Endothelial cell of umbilical vein (primary cell): ENCODE measurements at regions not wholly inside any gene's neighbourhood (a gene's known extent, or its start where the extent isn't known, plus 50 kb on each side); places are given as distances from the start of the nearest gene placed in this dataset.

Experiments
- BruUV-seq: library from RNA; stranded (reverse); fragments of 400-500 nt; replicated peaks from 2 replicates; lab custom pipeline; 2021; lab: Mats Ljungman, UMichigan
- CTCF ChIA-PET: fragments of 300-600, 350-600 bp; sonication (Branson Sonifier 250); formaldehyde crosslinking; loops from one replicate; lab custom pipeline; 2021; ENCODE audit warnings: antibody characterized with exemption, inconsistent platforms; lab: Charles Lee
- POLR2A ChIA-PET: fragments of 300-600, 350-600 bp; sonication (Branson Sonifier 250); formaldehyde crosslinking; loops from one replicate; lab custom pipeline; 2021; ENCODE audit warnings: antibody characterized with exemption, inconsistent platforms; lab: Charles Lee
- DNase-seq: peaks from one replicate; pipeline ENCODE4 v3.0.0-alpha.2; 2011; ENCODE audit warnings: low read depth, low spot score
- FAIRE-seq: peaks from 2 replicates; lab custom pipeline; 2011; peaks lifted over from hg19 to GRCh38; lab: Jason Lieb, UNC
- H2AFZ ChIP-seq: 2 replicates; pipeline ENCODE4 v1.6.0; 2012; ENCODE audit warnings: low read depth, low read length, control low read depth, inconsistent platforms
- H3K27ac ChIP-seq: 2 replicates; pipeline ENCODE4 v1.5.1; 2011; ENCODE audit warnings: low read depth, mild to moderate bottlenecking, control low read depth, low read length, moderate library complexity; ENCODE audit not compliant: insufficient read depth
- H3K27me3 ChIP-seq, 2 experiments: 2 replicates each; pipeline versions ENCODE4 v1.6.0 to v1.6.1; 2011; ENCODE audit warnings: low read length in 2 of 2, mixed read lengths in 1 of 2; ENCODE audit not compliant: control insufficient read depth in 2 of 2, insufficient read depth in 2 of 2
- H3K36me3 ChIP-seq, 2 experiments: 2 replicates in 1 of 2; 3 replicates in 1 of 2; pipeline ENCODE4 v1.5.1; 2011; ENCODE audit warnings: low read length in 2 of 2, mild to moderate bottlenecking in 1 of 2, moderate library complexity in 1 of 2; ENCODE audit not compliant: control insufficient read depth in 2 of 2, insufficient read depth in 2 of 2; ENCODE audit errors: extremely low read depth in 1 of 2
- H3K4me1 ChIP-seq: 3 replicates; pipeline ENCODE4 v1.5.1; 2011; ENCODE audit warnings: mild to moderate bottlenecking, low read length; ENCODE audit not compliant: control insufficient read depth, insufficient read depth; ENCODE audit errors: extremely low read depth
- H3K4me2 ChIP-seq: 2 replicates; pipeline ENCODE4 v1.6.1; 2011; ENCODE audit warnings: low read length, control low read depth, mixed read lengths; ENCODE audit not compliant: insufficient read depth
- H3K4me3 ChIP-seq, 3 experiments: fragments of 200-600 bp in 1 of 3; sonication (generic), shearing (Covaris generic) in 1 of 3; replicated peaks in 1 of 3; 2 replicates each; pipeline ENCODE4 v1.5.1; 2011 to 2016; ENCODE audit warnings: control low read depth in 3 of 3, low read length in 3 of 3, mild to moderate bottlenecking in 2 of 3, inconsistent platforms in 1 of 3, low read depth in 1 of 3, moderate library complexity in 1 of 3; ENCODE audit not compliant: insufficient read depth in 1 of 3
- H3K79me2 ChIP-seq: 2 replicates; pipeline ENCODE4 v1.6.0; 2012; ENCODE audit warnings: low read length, inconsistent platforms; ENCODE audit not compliant: control insufficient read depth, insufficient read depth
- H3K9ac ChIP-seq: replicated peaks from 2 replicates; pipeline ENCODE3; 2011; ENCODE audit warnings: low read length, control low read depth; ENCODE audit not compliant: insufficient read depth; ENCODE audit errors: extremely low read depth
- H3K9me1 ChIP-seq: replicated peaks from 3 replicates; pipeline ENCODE4 v1.6.0; 2011; ENCODE audit warnings: mild to moderate bottlenecking, low read length; ENCODE audit not compliant: control insufficient read depth, insufficient read depth; ENCODE audit errors: extremely low read depth
- H3K9me3 ChIP-seq: replicated peaks from 2 replicates; pipeline ENCODE4 v1.5.1; 2012; ENCODE audit warnings: low read length, inconsistent platforms; ENCODE audit not compliant: control insufficient read depth, insufficient read depth
- H4K20me1 ChIP-seq: replicated peaks from 2 replicates; pipeline ENCODE3; 2011; ENCODE audit warnings: mild to moderate bottlenecking, low read length; ENCODE audit not compliant: control insufficient read depth, insufficient read depth; ENCODE audit errors: extremely low read depth
- EZH2 ChIP-seq: IDR thresholded peaks from 2 replicates; pipeline ENCODE4 v1.6.1; 2012; ENCODE audit warnings: borderline replicate concordance, low read depth, mild to moderate bottlenecking, moderate library complexity, low read length, inconsistent platforms; ENCODE audit not compliant: severe bottlenecking
- FOS ChIP-seq: IDR thresholded peaks from 2 replicates; pipeline ENCODE4 v1.6.1; 2011; ENCODE audit warnings: mild to moderate bottlenecking, low read length, moderate library complexity, borderline replicate concordance; ENCODE audit not compliant: insufficient read depth
- GATA2 ChIP-seq: IDR thresholded peaks from 2 replicates; pipeline ENCODE4 v1.7.0; 2011; ENCODE audit warnings: low read depth, mild to moderate bottlenecking, moderate library complexity, mixed read lengths, low read length; ENCODE audit not compliant: insufficient read length, insufficient read depth
- POLR2AphosphoS5 ChIP-seq: IDR thresholded peaks from 2 replicates; pipeline ENCODE4 v1.6.1; 2012; ENCODE audit warnings: low read depth, mild to moderate bottlenecking, control low read depth, low read length, moderate library complexity; ENCODE audit not compliant: insufficient read depth
- dilution Hi-C: fragments of 300-500 bp; cut with MboI; formaldehyde crosslinking; loops from one replicate; pipeline ENCODE4 v1.15.0; 2019; ENCODE audit warnings: low sequenced_read_pairs; ENCODE audit not compliant: extremely low pct_ligation_motif_present
- intact Hi-C: fragments of 100-400 bp; cut with micrococcal nuclease; formaldehyde crosslinking; loops from one replicate; pipeline ENCODE4 v1.10.0; 2022
- TF ChIP-seq, protein P1 (sequence below): IDR thresholded peaks from 2 replicates; pipeline ENCODE4 v1.6.1; 2011; ENCODE audit not compliant: insufficient read depth, insufficient read length

DNA sequence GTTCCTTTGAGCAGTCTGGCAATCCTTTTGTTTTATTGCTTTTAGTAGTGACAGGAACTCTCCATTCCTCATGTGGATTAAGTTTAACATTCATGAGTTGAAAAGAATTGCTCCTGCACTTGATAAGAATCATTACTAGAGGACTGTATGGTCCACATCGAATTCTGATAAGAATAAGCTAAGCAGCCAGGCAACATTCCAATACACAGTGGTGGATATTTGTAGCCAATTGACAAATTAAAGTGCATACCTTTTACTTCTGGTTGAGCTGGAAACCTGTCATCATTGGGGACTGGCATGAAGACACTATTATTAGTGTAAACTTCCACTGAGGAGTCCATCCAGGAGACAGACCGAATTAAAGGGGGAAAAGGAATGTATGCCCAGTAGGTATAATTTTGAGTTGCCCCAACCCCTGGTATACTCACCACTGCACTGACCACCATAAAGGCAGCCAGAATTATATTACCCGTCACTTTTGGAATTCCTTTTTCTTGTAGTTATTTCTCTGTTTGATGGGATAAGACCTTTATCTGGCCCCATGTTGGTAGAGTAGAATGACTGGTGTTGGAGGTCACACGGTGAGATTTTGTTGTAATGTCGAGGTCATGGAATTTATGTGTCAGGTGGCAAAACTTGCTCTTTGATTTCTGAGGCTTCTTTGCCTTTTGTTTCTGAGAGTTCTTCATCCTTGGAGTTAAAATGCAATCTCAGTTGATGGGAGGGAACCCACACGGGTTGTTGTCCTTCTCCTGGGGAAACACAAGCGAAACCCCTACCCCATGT, 72.1 kb upstream of the ARL4D start:
- no peak overlapping the region for H3K4me2 ChIP-seq
- H3K36me3 ChIP-seq = no peaks in the 10 kb centered on the region
- intact Hi-C loops (no loop called here), dilution Hi-C loops (no loop called here)
- TF ChIP-seq POLR2AphosphoS5 (no peak), EZH2 (no peak), FOS (no peak), GATA2 (no peak)
- TF ChIP-seq, protein P1, sequence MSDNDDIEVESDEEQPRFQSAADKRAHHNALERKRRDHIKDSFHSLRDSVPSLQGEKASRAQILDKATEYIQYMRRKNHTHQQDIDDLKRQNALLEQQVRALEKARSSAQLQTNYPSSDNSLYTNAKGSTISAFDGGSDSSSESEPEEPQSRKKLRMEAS = no peak
- no peak for FAIRE-seq
- no peak overlapping the region for H2AFZ ChIP-seq
- H3K9me3 ChIP-seq = no peaks in the 10 kb centered on the region
- H3K9me1 ChIP-seq = no peaks in the 10 kb centered on the region
- ChIA-PET CTCF (no interaction called here), POLR2A (no interaction called here)
- H4K20me1 ChIP-seq = no peaks in the 10 kb centered on the region
- no TSS peak for BruUV-seq
- H3K4me1 ChIP-seq = no peaks in the 10 kb centered on the region
- no peaks in the 10 kb centered on the region for H3K27me3 ChIP-seq
- H3K4me3 ChIP-seq = no peak overlapping the region
- no peak overlapping the region for H3K9ac ChIP-seq
- no peak overlapping the region for H3K27ac ChIP-seq
- H3K79me2 ChIP-seq = no peaks in the 10 kb centered on the region
- no peak for DNase-seq
